H1 (cell line): ENCODE measurements at regions not wholly inside any gene's neighbourhood (a gene's known extent, or its start where the extent isn't known, plus 50 kb on each side); places are given as distances from the start of the nearest gene placed in this dataset.
"Not testable (repeated sequence)": the region's sequence is repeated elsewhere in the genome, so short reads cannot be mapped to it uniquely, and the experiment has no call there.

Experiments
- CTCF ChIA-PET: fragments of 300-600 bp; sonication (Branson Sonifier 250); formaldehyde crosslinking; loops from one replicate; lab custom pipeline; 2021; ENCODE audit not compliant: partially characterized antibody; lab: Charles Lee
- POLR2A ChIA-PET: fragments of 300-600 bp; sonication (Branson Sonifier 250); formaldehyde crosslinking; loops from one replicate; lab custom pipeline; 2021; ENCODE audit warnings: inconsistent platforms; ENCODE audit not compliant: partially characterized antibody; lab: Charles Lee
- DNase-seq, 2 experiments: peaks; one replicate each; pipeline versions ENCODE4 v3.0.0 to v3.0.0-alpha.2; 2010 to 2022; ENCODE audit warnings: low spot score in 2 of 2, low read depth in 1 of 2, mixed read lengths in 1 of 2
- FAIRE-seq: peaks from 2 replicates; lab custom pipeline; 2011; peaks lifted over from hg19 to GRCh38; lab: Jason Lieb, UNC
- H2AFZ ChIP-seq: 2 replicates; pipeline ENCODE4 v1.8.1; 2012; ENCODE audit warnings: low read length, inconsistent platforms
- H2AK5ac ChIP-seq: 2 replicates; pipeline ENCODE4 v1.6.1; 2013; ENCODE audit warnings: low read depth, low read length
- H2BK120ac ChIP-seq: replicated peaks from 2 replicates; pipeline ENCODE3; 2013; ENCODE audit warnings: low read depth, low read length, inconsistent platforms
- H2BK12ac ChIP-seq: 2 replicates; pipeline ENCODE4 v1.6.1; 2013; ENCODE audit warnings: low read depth, low read length
- H2BK15ac ChIP-seq: 2 replicates; pipeline ENCODE4 v1.6.1; 2013; ENCODE audit warnings: low read length
- H2BK20ac ChIP-seq: 2 replicates; pipeline ENCODE4 v1.6.1; 2013; ENCODE audit warnings: low read length
- H2BK5ac ChIP-seq: 2 replicates; pipeline ENCODE4 v1.6.1; 2013; ENCODE audit warnings: low read depth, low read length
- H3K14ac ChIP-seq: 2 replicates; pipeline ENCODE4 v1.6.1; 2013; ENCODE audit warnings: inconsistent platforms; ENCODE audit not compliant: insufficient read length
- H3K18ac ChIP-seq: 2 replicates; pipeline ENCODE4 v1.6.1; 2013; ENCODE audit warnings: low read length; ENCODE audit errors: extremely low read depth
- H3K23ac ChIP-seq: 2 replicates; pipeline ENCODE4 v1.6.1; 2013; ENCODE audit warnings: inconsistent platforms; ENCODE audit not compliant: insufficient read length
- H3K23me2 ChIP-seq: 2 replicates; pipeline ENCODE4 v1.6.1; 2013; ENCODE audit warnings: low read depth, low read length
- H3K27ac ChIP-seq: 2 replicates; pipeline ENCODE4 v1.6.1; 2011; ENCODE audit warnings: low read depth, low read length, inconsistent platforms
- H3K27me3 ChIP-seq, 4 experiments: replicated peaks in 1 of 4; 1 replicate in 1 of 4; 2 replicates in 3 of 4; pipeline versions ENCODE4 v1.6.1 to v1.8.1; 2011 to 2013; ENCODE audit warnings: low read length in 3 of 4, mild to moderate bottlenecking in 3 of 4, inconsistent platforms in 2 of 4, mixed read lengths in 2 of 4, moderate library complexity in 1 of 4; ENCODE audit not compliant: control insufficient read depth in 3 of 4, insufficient read depth in 3 of 4; ENCODE audit errors: extremely low read depth in 1 of 4
- H3K36me3 ChIP-seq, 4 experiments: 2 replicates each; pipeline versions ENCODE4 v1.6.1 to v1.8.1; 2011 to 2013; ENCODE audit warnings: mild to moderate bottlenecking in 4 of 4, low read length in 3 of 4, moderate library complexity in 2 of 4, control low read depth in 1 of 4, inconsistent platforms in 1 of 4; ENCODE audit not compliant: insufficient read depth in 4 of 4, control insufficient read depth in 2 of 4
- H3K4ac ChIP-seq: replicated peaks from 2 replicates; pipeline ENCODE3; 2013; ENCODE audit warnings: low read length, low read depth, mixed read lengths, inconsistent platforms; ENCODE audit not compliant: insufficient read length
- H3K4me1 ChIP-seq, 4 experiments: replicated peaks in 1 of 4; 1 replicate in 1 of 4; 2 replicates in 3 of 4; pipeline versions ENCODE4 v1.6.1 to v1.8.1; 2011 to 2013; ENCODE audit warnings: low read length in 3 of 4, inconsistent platforms in 2 of 4, mixed read lengths in 1 of 4; ENCODE audit not compliant: insufficient read depth in 4 of 4, control insufficient read depth in 3 of 4
- H3K4me2 ChIP-seq, 2 experiments: 2 replicates each; pipeline versions ENCODE4 v1.6.1 to v1.8.1; 2011 to 2013; ENCODE audit warnings: low read depth in 2 of 2, low read length in 2 of 2, control low read depth in 1 of 2, inconsistent platforms in 1 of 2, mild to moderate bottlenecking in 1 of 2; ENCODE audit not compliant: insufficient read depth in 1 of 2
- H3K4me3 ChIP-seq, 4 experiments: fragments of 200-600, 300-600 bp in 1 of 4; sonication (generic), shearing (Covaris generic), sonication (Bioruptor Twin) in 1 of 4; 2 replicates each; pipeline versions ENCODE4 v1.5.1 to v1.8.1; 2011 to 2016; ENCODE audit warnings: low read length in 4 of 4, low read depth in 3 of 4, control low read depth in 2 of 4, inconsistent platforms in 2 of 4, mild to moderate bottlenecking in 2 of 4, mixed read lengths in 1 of 4, moderate library complexity in 1 of 4; ENCODE audit not compliant: insufficient read depth in 2 of 4; ENCODE audit errors: extremely low read depth in 1 of 4
- H3K56ac ChIP-seq: replicated peaks from 2 replicates; pipeline ENCODE3; 2013; ENCODE audit warnings: low read depth, mild to moderate bottlenecking, mixed read lengths, low read length, inconsistent platforms; ENCODE audit not compliant: insufficient read length
- H3K79me1 ChIP-seq: 2 replicates; pipeline ENCODE4 v1.6.1; 2013; ENCODE audit warnings: low read depth, low read length, control low read depth
- H3K79me2 ChIP-seq, 2 experiments: 2 replicates each; pipeline versions ENCODE4 v1.6.1 to v1.8.1; 2012 to 2013; ENCODE audit warnings: low read length in 2 of 2, mild to moderate bottlenecking in 2 of 2, inconsistent platforms in 1 of 2; ENCODE audit not compliant: insufficient read depth in 2 of 2, control insufficient read depth in 1 of 2
- H3K9ac ChIP-seq, 4 experiments: replicated peaks in 1 of 4; 1 replicate in 1 of 4; 2 replicates in 3 of 4; pipeline versions ENCODE4 v1.6.1 to v1.8.1; 2011 to 2013; ENCODE audit warnings: low read depth in 3 of 4, low read length in 3 of 4, control low read depth in 2 of 4, mild to moderate bottlenecking in 2 of 4, moderate library complexity in 2 of 4, inconsistent platforms in 1 of 4; ENCODE audit errors: extremely low read depth in 1 of 4
- H3K9me3 ChIP-seq, 2 experiments: 2 replicates each; pipeline versions ENCODE4 v1.6.1 to v1.8.1; 2012 to 2013; ENCODE audit warnings: mild to moderate bottlenecking in 2 of 2, moderate library complexity in 2 of 2, control low read depth in 1 of 2, inconsistent platforms in 1 of 2, low read depth in 1 of 2, low read length in 1 of 2, mixed read lengths in 1 of 2; ENCODE audit not compliant: insufficient read depth in 2 of 2
- H4K20me1 ChIP-seq, 2 experiments: replicated peaks in 1 of 2; 2 replicates each; pipeline versions ENCODE3 to v1.8.1; 2011 to 2013; ENCODE audit warnings: inconsistent platforms in 2 of 2, low read length in 2 of 2, mild to moderate bottlenecking in 1 of 2; ENCODE audit not compliant: insufficient read depth in 2 of 2, control insufficient read depth in 1 of 2
- H4K5ac ChIP-seq: 2 replicates; pipeline ENCODE4 v1.6.1; 2013; ENCODE audit warnings: low read length, low read depth, mixed read lengths, inconsistent platforms; ENCODE audit not compliant: insufficient read length
- H4K8ac ChIP-seq: 2 replicates; pipeline ENCODE4 v1.8.0; 2013; ENCODE audit warnings: mild to moderate bottlenecking, moderate library complexity, low read length, inconsistent platforms; ENCODE audit not compliant: insufficient read depth; ENCODE audit errors: extremely low read depth
- H4K91ac ChIP-seq: replicated peaks from 2 replicates; pipeline ENCODE3; 2013; ENCODE audit warnings: low read length, mixed read lengths, inconsistent platforms; ENCODE audit not compliant: insufficient read length
- WGBS, 2 experiments: shearing (Covaris generic) in 1 of 2; methylation state at CpG; one replicate each; pipeline versions ENCODE4 v1.1.6 to v1.1.7; 2013 to 2015; ENCODE audit warnings: low lambda C conversion rate in 2 of 2, mixed read lengths in 2 of 2, inconsistent platforms in 1 of 2, low coverage in 1 of 2, missing lambda C conversion rate in 1 of 2; ENCODE audit not compliant: insufficient replicate concordance in 2 of 2, insufficient coverage in 1 of 2, insufficient read length in 1 of 2; ENCODE audit errors: extremely low coverage in 1 of 2, missing lambda C conversion rate in 1 of 2; 5-methylcytosine and 5-hydroxymethylcytosine counted together

- H3K27me3 ChIP-seq, H3K79me2 ChIP-seq, H3K9ac ChIP-seq, H3K36me3 ChIP-seq, H2BK20ac ChIP-seq, DNase-seq, H3K14ac ChIP-seq, H2BK15ac ChIP-seq, H4K91ac ChIP-seq, H3K4me3 ChIP-seq, H2AK5ac ChIP-seq, H4K5ac ChIP-seq, H3K23me2 ChIP-seq, H2BK5ac ChIP-seq, H3K56ac ChIP-seq, H3K18ac ChIP-seq, H3K9me3 ChIP-seq, CTCF ChIA-PET, H3K27ac ChIP-seq, H2BK12ac ChIP-seq, H3K4me2 ChIP-seq, H2AFZ ChIP-seq, H3K79me1 ChIP-seq, POLR2A ChIA-PET, H4K20me1 ChIP-seq, H3K4me1 ChIP-seq, H3K4ac ChIP-seq, H4K8ac ChIP-seq, H3K23ac ChIP-seq, FAIRE-seq, H2BK120ac ChIP-seq: not testable (repeated sequence)
- 88% methylated on average over 1 of the region's 3 CpGs; no CpG with 5 or more reads in 1 of the 2 experiments for WGBS, 2 experiments
Measured at GRCh38 chr9:67210842-67211241, 218.5 kb upstream of the SPATA31A3 start.

GRCh38 chr9:67208831-67209437, 216.6 kb upstream of the SPATA31A3 start:
- H3K4me1 ChIP-seq, H2BK120ac ChIP-seq, FAIRE-seq: not testable (repeated sequence)

More at GRCh38 chr9:67208831-67209437, 216.6 kb upstream of the SPATA31A3 start:
- DNase-seq, H3K27ac ChIP-seq, H3K4ac ChIP-seq, H3K14ac ChIP-seq, H2BK20ac ChIP-seq, H2BK15ac ChIP-seq, H3K4me2 ChIP-seq, H3K18ac ChIP-seq, H4K8ac ChIP-seq, H3K36me3 ChIP-seq, H3K27me3 ChIP-seq, H3K9ac ChIP-seq, H3K56ac ChIP-seq, H3K79me1 ChIP-seq, H2BK5ac ChIP-seq, H3K79me2 ChIP-seq, H2AK5ac ChIP-seq, H3K4me3 ChIP-seq, H4K5ac ChIP-seq, POLR2A ChIA-PET, H3K23ac ChIP-seq, H3K9me3 ChIP-seq, CTCF ChIA-PET, H4K91ac ChIP-seq, H4K20me1 ChIP-seq, H3K23me2 ChIP-seq, H2AFZ ChIP-seq, H2BK12ac ChIP-seq: not testable (repeated sequence)
- WGBS, 2 experiments: no CpG with 5 or more reads among the region's 6 CpGs
